Glutamatergic neuron (in vitro differentiated cells): ENCODE measurements at regions not wholly inside any gene's neighbourhood (a gene's known extent, or its start where the extent isn't known, plus 50 kb on each side); places are given as distances from the start of the nearest gene placed in this dataset.
"Not testable (repeated sequence)": the region's sequence is repeated elsewhere in the genome, so short reads cannot be mapped to it uniquely, and the experiment has no call there.

Experiments
- DNase-seq: peaks from one replicate; pipeline ENCODE4 v3.0.0; 2022
- H3K27ac Mint-ChIP-seq: one replicate; pipeline ENCODE4 v1.8.0; 2020; ENCODE audit warnings: mild to moderate bottlenecking, mixed read lengths, inconsistent platforms; ENCODE audit not compliant: unreplicated experiment
- H3K27me3 Mint-ChIP-seq: one replicate; pipeline ENCODE4 v1.8.0; 2020; ENCODE audit warnings: mild to moderate bottlenecking, moderate library complexity, mixed read lengths, inconsistent platforms; ENCODE audit not compliant: unreplicated experiment
- H3K36me3 Mint-ChIP-seq: one replicate; pipeline ENCODE4 v1.8.0; 2020; ENCODE audit warnings: mild to moderate bottlenecking, mixed read lengths, inconsistent platforms; ENCODE audit not compliant: unreplicated experiment
- H3K4me1 Mint-ChIP-seq: one replicate; pipeline ENCODE4 v1.8.0; 2020; ENCODE audit warnings: mild to moderate bottlenecking, low read depth, mixed read lengths, inconsistent platforms; ENCODE audit not compliant: unreplicated experiment
- H3K4me3 Mint-ChIP-seq: one replicate; pipeline ENCODE4 v1.8.0; 2020; ENCODE audit warnings: mild to moderate bottlenecking, mixed read lengths, inconsistent platforms; ENCODE audit not compliant: unreplicated experiment
- H3K9me3 Mint-ChIP-seq: one replicate; pipeline ENCODE4 v1.8.0; 2020; ENCODE audit warnings: mild to moderate bottlenecking, moderate library complexity, mixed read lengths, inconsistent platforms; ENCODE audit not compliant: unreplicated experiment
- CTCF ChIP-seq: fragments of 200-600 bp; sonication (generic); IDR thresholded peaks from one replicate; pipeline ENCODE4 v1.5.0; 2021; ENCODE audit not compliant: partially characterized antibody, unreplicated experiment

GRCh38 chr14:44736326-44736725, 225.4 kb downstream of the KLHL28 start:
- no peaks in the 10 kb centered on the region for H3K36me3 Mint-ChIP-seq

GRCh38 chr14:44732144-44732543, 225.1 kb upstream of the FSCB start:
- Mint-ChIP-seq H3K9me3 (no peaks in the 10 kb centered on the region), H3K36me3 (no peaks in the 10 kb centered on the region), H3K27me3 (no peaks in the 10 kb centered on the region), H3K27ac (no peak overlapping the region), H3K4me3 (no peak overlapping the region), H3K4me1 (no peaks in the 10 kb centered on the region)
- TF ChIP-seq CTCF, result no peak
- no peak for DNase-seq

More at GRCh38 chr14:44736326-44736725, 225.4 kb downstream of the KLHL28 start:
- Mint-ChIP-seq H3K4me1 (no peaks in the 10 kb centered on the region), H3K27ac (no peak overlapping the region), H3K9me3 (no peaks in the 10 kb centered on the region), H3K4me3 (no peak overlapping the region), H3K27me3 (no peaks in the 10 kb centered on the region)
- no peak for DNase-seq
- TF ChIP-seq CTCF, result no peak

GRCh38 chr14:44730860-44731259, 223.8 kb upstream of the FSCB start:
- no peak for TF ChIP-seq CTCF
- no peaks in the 10 kb centered on the region for H3K9me3 Mint-ChIP-seq
- H3K36me3 Mint-ChIP-seq, result no peaks in the 10 kb centered on the region
- H3K27me3 Mint-ChIP-seq, result no peaks in the 10 kb centered on the region
- DNase-seq, result no peak
- H3K4me3 Mint-ChIP-seq, result no peak overlapping the region
- no peaks in the 10 kb centered on the region for H3K4me1 Mint-ChIP-seq
- no peak overlapping the region for H3K27ac Mint-ChIP-seq

- not testable (repeated sequence) for H3K4me1 Mint-ChIP-seq, H3K27me3 Mint-ChIP-seq, DNase-seq, H3K9me3 Mint-ChIP-seq, H3K27ac Mint-ChIP-seq, H3K4me3 Mint-ChIP-seq
- H3K36me3 Mint-ChIP-seq, result peaks cover 15% of the 10 kb centered on the region
Observed at GRCh38 chr14:44721395-44721794, 214.3 kb upstream of the FSCB start.

- H3K4me3 Mint-ChIP-seq, result no peak overlapping the region
- H3K27me3 Mint-ChIP-seq, result no peaks in the 10 kb centered on the region
- peaks cover 15% of the 10 kb centered on the region for H3K36me3 Mint-ChIP-seq
- no peak overlapping the region for H3K27ac Mint-ChIP-seq
- H3K4me1 Mint-ChIP-seq, result no peaks in the 10 kb centered on the region
- no peak for DNase-seq
- H3K9me3 Mint-ChIP-seq, result peaks cover 5% of the 10 kb centered on the region
- no peak for TF ChIP-seq CTCF
Observed at GRCh38 chr14:44720707-44721106, 213.6 kb upstream of the FSCB start.
